Glutamatergic neuron (in vitro differentiated cells): ENCODE measurements at regions not wholly inside any gene's neighbourhood (a gene's known extent, or its start where the extent isn't known, plus 50 kb on each side); places are given as distances from the start of the nearest gene placed in this dataset.
A peak's percentile ranks its signal among the peaks of the same experiment; 100 is the strongest.

Experiments
- DNase-seq: peaks from one replicate; pipeline ENCODE4 v3.0.0; 2022
- H3K27ac Mint-ChIP-seq: one replicate; pipeline ENCODE4 v1.8.0; 2020; ENCODE audit warnings: mild to moderate bottlenecking, mixed read lengths, inconsistent platforms; ENCODE audit not compliant: unreplicated experiment
- H3K27me3 Mint-ChIP-seq: one replicate; pipeline ENCODE4 v1.8.0; 2020; ENCODE audit warnings: mild to moderate bottlenecking, moderate library complexity, mixed read lengths, inconsistent platforms; ENCODE audit not compliant: unreplicated experiment
- H3K36me3 Mint-ChIP-seq: one replicate; pipeline ENCODE4 v1.8.0; 2020; ENCODE audit warnings: mild to moderate bottlenecking, mixed read lengths, inconsistent platforms; ENCODE audit not compliant: unreplicated experiment
- H3K4me1 Mint-ChIP-seq: one replicate; pipeline ENCODE4 v1.8.0; 2020; ENCODE audit warnings: mild to moderate bottlenecking, low read depth, mixed read lengths, inconsistent platforms; ENCODE audit not compliant: unreplicated experiment
- H3K4me3 Mint-ChIP-seq: one replicate; pipeline ENCODE4 v1.8.0; 2020; ENCODE audit warnings: mild to moderate bottlenecking, mixed read lengths, inconsistent platforms; ENCODE audit not compliant: unreplicated experiment
- H3K9me3 Mint-ChIP-seq: one replicate; pipeline ENCODE4 v1.8.0; 2020; ENCODE audit warnings: mild to moderate bottlenecking, moderate library complexity, mixed read lengths, inconsistent platforms; ENCODE audit not compliant: unreplicated experiment
- CTCF ChIP-seq: fragments of 200-600 bp; sonication (generic); IDR thresholded peaks from one replicate; pipeline ENCODE4 v1.5.0; 2021; ENCODE audit not compliant: partially characterized antibody, unreplicated experiment

- Mint-ChIP-seq H3K36me3 (no peaks in the 10 kb centered on the region), H3K4me3 (no peak overlapping the region), H3K4me1 (no peaks in the 10 kb centered on the region), H3K9me3 (no peaks in the 10 kb centered on the region), H3K27ac (no peak overlapping the region), H3K27me3 (peaks cover 1% of the 10 kb centered on the region)
- no peak for TF ChIP-seq CTCF
- DNase-seq = no peak
These were observed 174.0 kb upstream of the TENT5D start for GRCh38 chrX:80246271-80246670.

GRCh38 chrX:80266287-80266686 is 154.0 kb upstream of the TENT5D start:
- Mint-ChIP-seq H3K9me3 (no peaks in the 10 kb centered on the region), H3K4me1 (no peaks in the 10 kb centered on the region), H3K4me3 (no peak overlapping the region), H3K27me3 (no peaks in the 10 kb centered on the region), H3K27ac (no peak overlapping the region), H3K36me3 (no peaks in the 10 kb centered on the region)
- no peak for DNase-seq
- no peak for TF ChIP-seq CTCF

- no peak overlapping the region for H3K27ac Mint-ChIP-seq
- no peaks in the 10 kb centered on the region for H3K9me3 Mint-ChIP-seq
- DNase-seq = no peak
- no peaks in the 10 kb centered on the region for H3K27me3 Mint-ChIP-seq
- no peak overlapping the region for H3K4me3 Mint-ChIP-seq
- TF ChIP-seq CTCF = no peak
- H3K4me1 Mint-ChIP-seq = no peaks in the 10 kb centered on the region
- H3K36me3 Mint-ChIP-seq = no peaks in the 10 kb centered on the region
These were observed 153.3 kb upstream of the TENT5D start for GRCh38 chrX:80266979-80267378.

- H3K27ac Mint-ChIP-seq = no peak overlapping the region
- no peak overlapping the region for H3K4me3 Mint-ChIP-seq
- DNase-seq = no peak
- TF ChIP-seq CTCF = no peak
- no peaks in the 10 kb centered on the region for H3K4me1 Mint-ChIP-seq
- no peaks in the 10 kb centered on the region for H3K27me3 Mint-ChIP-seq
- H3K36me3 Mint-ChIP-seq = no peaks in the 10 kb centered on the region
- H3K9me3 Mint-ChIP-seq = no peaks in the 10 kb centered on the region
These were observed 152.5 kb upstream of the TENT5D start for GRCh38 chrX:80267790-80268189.

- no peaks in the 10 kb centered on the region for H3K27me3 Mint-ChIP-seq
- H3K9me3 Mint-ChIP-seq = no peaks in the 10 kb centered on the region
- H3K4me1 Mint-ChIP-seq = no peaks in the 10 kb centered on the region
- no peaks in the 10 kb centered on the region for H3K36me3 Mint-ChIP-seq
- H3K4me3 Mint-ChIP-seq = no peak overlapping the region
- TF ChIP-seq CTCF = peak; percentile 64
- no peak overlapping the region for H3K27ac Mint-ChIP-seq
- no peak for DNase-seq
These were observed 137.7 kb upstream of the TENT5D start for GRCh38 chrX:80282535-80282934.
